Posterior cingulate gyrus (tissue), 11 donors: ENCODE measurements at regions not wholly inside any gene's neighbourhood (a gene's known extent, or its start where the extent isn't known, plus 50 kb on each side); places are given as distances from the start of the nearest gene placed in this dataset.
"Not testable (repeated sequence)": the region's sequence is repeated elsewhere in the genome, so short reads cannot be mapped to it uniquely, and the experiment has no call there.

Source experiments
- DNase-seq, 10 donors: peaks; one replicate each; pipeline versions ENCODE4 v3.0.0 to v3.0.0-alpha.2; 2020 to 2021; ENCODE audit warnings: mixed read lengths in 3 of 10
- intact Hi-C: fragments of 100-400 bp; cut with DNase I; formaldehyde crosslinking; loops from one replicate; pipeline ENCODE4 v1.15.1; 2023

- DNase-seq, intact Hi-C loops: not testable (repeated sequence)
Measured at GRCh38 chr9:104323967-104324694, 179.9 kb upstream of the OR13F1 start.

GRCh38 chr9:104326912-104327311, 177.2 kb upstream of the OR13F1 start:
- intact Hi-C loops = no loop called here
- DNase-seq = no peak

- intact Hi-C loops = no loop called here
- peak in 2 of 10 donors; percentile 52 to 68 for DNase-seq
Measured at GRCh38 chr9:104329245-104329644, 174.8 kb upstream of the OR13F1 start.

GRCh38 chr9:104330841-104331240, 173.2 kb upstream of the OR13F1 start:
- DNase-seq = no peak
- intact Hi-C loops = no loop called here

GRCh38 chr9:104334549-104334948, 169.5 kb upstream of the OR13F1 start:
- intact Hi-C loops = no loop called here
- no peak for DNase-seq

GRCh38 chr9:104339692-104340091, 164.4 kb upstream of the OR13F1 start:
- intact Hi-C loops = no loop called here
- DNase-seq = no peak

- intact Hi-C loops = no loop called here
- no peak for DNase-seq
Measured at GRCh38 chr9:104342552-104342951, 161.5 kb upstream of the OR13F1 start.

GRCh38 chr9:104345061-104345460, 159.0 kb upstream of the OR13F1 start:
- no peak for DNase-seq
- intact Hi-C loops = no loop called here

GRCh38 chr9:104350541-104350940, 153.5 kb upstream of the OR13F1 start:
- intact Hi-C loops = no loop called here
- DNase-seq = no peak

- DNase-seq = no peak
- intact Hi-C loops = no loop called here
Measured at GRCh38 chr9:104351726-104352125, 152.3 kb upstream of the OR13F1 start.

- intact Hi-C loops = no loop called here
- DNase-seq = no peak
Measured at GRCh38 chr9:104361207-104361606, 142.9 kb upstream of the OR13F1 start.

GRCh38 chr9:104362912-104363472, 141.1 kb upstream of the OR13F1 start:
- intact Hi-C loops = no loop called here
- peak in 2 of 10 donors; percentile 66 to 73 for DNase-seq

- intact Hi-C loops = no loop called here
- DNase-seq = no peak
Measured at GRCh38 chr9:104367507-104367906, 136.6 kb upstream of the OR13F1 start.

- DNase-seq, intact Hi-C loops: not testable (repeated sequence)
Measured at GRCh38 chr9:104368318-104368717, 135.7 kb upstream of the OR13F1 start.

GRCh38 chr9:104374711-104375110, 129.4 kb upstream of the OR13F1 start:
- intact Hi-C loops = no loop called here
- no peak for DNase-seq

- intact Hi-C loops = no loop called here
- no peak for DNase-seq
Measured at GRCh38 chr9:104386013-104386412, 118.0 kb upstream of the OR13F1 start.

- DNase-seq = no peak
- intact Hi-C loops = no loop called here
Measured at GRCh38 chr9:104386425-104387069, 117.5 kb upstream of the OR13F1 start.

GRCh38 chr9:104388071-104388470, 116.0 kb upstream of the OR13F1 start:
- intact Hi-C loops = no loop called here
- DNase-seq = no peak

GRCh38 chr9:104389341-104389740, 114.7 kb upstream of the OR13F1 start:
- intact Hi-C loops = no loop called here
- no peak for DNase-seq

- DNase-seq, intact Hi-C loops: not testable (repeated sequence)
Measured at GRCh38 chr9:104394901-104395300, 109.2 kb upstream of the OR13F1 start.

- intact Hi-C loops = no loop called here
- no peak for DNase-seq
Measured at GRCh38 chr9:104412238-104412637, 91.8 kb upstream of the OR13F1 start.

GRCh38 chr9:104416470-104416869, 87.6 kb upstream of the OR13F1 start:
- intact Hi-C loops = no loop called here

More at GRCh38 chr9:104416470-104416869, 87.6 kb upstream of the OR13F1 start:
- no peak for DNase-seq
